Peyer's patch (tissue), 4 donors: ENCODE measurements at regions not wholly inside any gene's neighbourhood (a gene's known extent, or its start where the extent isn't known, plus 50 kb on each side); places are given as distances from the start of the nearest gene placed in this dataset.

ENCODE experiments used
- DNase-seq, 3 donors: peaks; one replicate each; pipeline ENCODE4 v3.0.0-alpha.2; 2017 to 2019
- H3K27ac ChIP-seq, 4 donors: fragments of 200-600 bp; sonication (generic); one replicate each; pipeline ENCODE4 v1.5.1; 2016 to 2019
- H3K27me3 ChIP-seq, 2 donors: fragments of 200-600 bp; sonication (generic); one replicate each; pipeline ENCODE4 v1.5.1; 2019
- H3K36me3 ChIP-seq, 3 donors: fragments of 200-600 bp; sonication (generic); one replicate each; pipeline ENCODE4 v1.5.1; 2016 to 2019
- H3K4me1 ChIP-seq, 4 donors: fragments of 200-600 bp; sonication (generic); one replicate each; pipeline ENCODE4 v1.5.1; 2016 to 2019
- H3K4me3 ChIP-seq, 4 donors: fragments of 200-600 bp; sonication (generic); 1 replicate in 3 of 4; 2 replicates in 1 of 4; pipeline ENCODE4 v1.5.1; 2016 to 2019; ENCODE audit warnings: mild to moderate bottlenecking in 1 of 4
- H3K9me3 ChIP-seq, 4 donors: fragments of 200-600 bp; sonication (generic); one replicate each; pipeline ENCODE4 v1.5.1; 2016 to 2019; ENCODE audit warnings: mild to moderate bottlenecking in 1 of 4
- POLR2A ChIP-seq, 2 donors: fragments of 450-650 bp; IDR thresholded peaks; one replicate each; pipeline ENCODE4 v1.5.1; 2017; ENCODE audit warnings: antibody characterized with exemption in 2 of 2, mild to moderate bottlenecking in 2 of 2, moderate library complexity in 2 of 2
- TF ChIP-seq, protein P1 (sequence below), 6 experiments: fragments of 450-650 bp in 4 of 6; fragments of 200-600 bp in 2 of 6; sonication (generic) in 1 of 6; IDR thresholded peaks; one replicate each; pipeline ENCODE4 v1.5.1; 2017 to 2019; ENCODE audit warnings: antibody characterized with exemption in 6 of 6, mild to moderate bottlenecking in 3 of 6, moderate library complexity in 1 of 6

- H3K27ac ChIP-seq, result no peak overlapping the region
- no peaks in the 10 kb centered on the region for H3K4me1 ChIP-seq
- H3K4me3 ChIP-seq, result no peak overlapping the region
- DNase-seq, result no peak
- no peaks in the 10 kb centered on the region for H3K9me3 ChIP-seq
- TF ChIP-seq, protein P1, sequence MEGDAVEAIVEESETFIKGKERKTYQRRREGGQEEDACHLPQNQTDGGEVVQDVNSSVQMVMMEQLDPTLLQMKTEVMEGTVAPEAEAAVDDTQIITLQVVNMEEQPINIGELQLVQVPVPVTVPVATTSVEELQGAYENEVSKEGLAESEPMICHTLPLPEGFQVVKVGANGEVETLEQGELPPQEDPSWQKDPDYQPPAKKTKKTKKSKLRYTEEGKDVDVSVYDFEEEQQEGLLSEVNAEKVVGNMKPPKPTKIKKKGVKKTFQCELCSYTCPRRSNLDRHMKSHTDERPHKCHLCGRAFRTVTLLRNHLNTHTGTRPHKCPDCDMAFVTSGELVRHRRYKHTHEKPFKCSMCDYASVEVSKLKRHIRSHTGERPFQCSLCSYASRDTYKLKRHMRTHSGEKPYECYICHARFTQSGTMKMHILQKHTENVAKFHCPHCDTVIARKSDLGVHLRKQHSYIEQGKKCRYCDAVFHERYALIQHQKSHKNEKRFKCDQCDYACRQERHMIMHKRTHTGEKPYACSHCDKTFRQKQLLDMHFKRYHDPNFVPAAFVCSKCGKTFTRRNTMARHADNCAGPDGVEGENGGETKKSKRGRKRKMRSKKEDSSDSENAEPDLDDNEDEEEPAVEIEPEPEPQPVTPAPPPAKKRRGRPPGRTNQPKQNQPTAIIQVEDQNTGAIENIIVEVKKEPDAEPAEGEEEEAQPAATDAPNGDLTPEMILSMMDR (IDR thresholded peaks at IDR 0.05), result no peak
- H3K36me3 ChIP-seq, result no peaks in the 10 kb centered on the region
- no peaks in the 10 kb centered on the region for H3K27me3 ChIP-seq
Measured at GRCh38 chr3:166902374-166902773, 477.7 kb downstream of the ZBBX start.

GRCh38 chr3:166900866-166901577, 479.1 kb downstream of the ZBBX start:
- H3K36me3 ChIP-seq, result no peaks in the 10 kb centered on the region
- no peak overlapping the region for H3K27ac ChIP-seq
- TF ChIP-seq, protein P1 (IDR thresholded peaks at IDR 0.05), result no peak
- TF ChIP-seq POLR2A (IDR thresholded peaks at IDR 0.05), result no peak
- H3K9me3 ChIP-seq, result no peaks in the 10 kb centered on the region
- no peaks in the 10 kb centered on the region for H3K4me1 ChIP-seq
- H3K4me3 ChIP-seq, result no peak overlapping the region
- no peaks in the 10 kb centered on the region for H3K27me3 ChIP-seq
- DNase-seq, result no peak

- no peaks in the 10 kb centered on the region for H3K9me3 ChIP-seq
- H3K27me3 ChIP-seq, result no peaks in the 10 kb centered on the region
- no peaks in the 10 kb centered on the region for H3K36me3 ChIP-seq
- no peaks in the 10 kb centered on the region for H3K4me1 ChIP-seq
- no peak for DNase-seq
- H3K27ac ChIP-seq, result no peak overlapping the region
- no peak overlapping the region for H3K4me3 ChIP-seq
- no peak for TF ChIP-seq POLR2A (IDR thresholded peaks at IDR 0.05)
- TF ChIP-seq, protein P1 (IDR thresholded peaks at IDR 0.05), result no peak
Measured at GRCh38 chr3:166897811-166898210, 482.3 kb downstream of the ZBBX start.

DNA sequence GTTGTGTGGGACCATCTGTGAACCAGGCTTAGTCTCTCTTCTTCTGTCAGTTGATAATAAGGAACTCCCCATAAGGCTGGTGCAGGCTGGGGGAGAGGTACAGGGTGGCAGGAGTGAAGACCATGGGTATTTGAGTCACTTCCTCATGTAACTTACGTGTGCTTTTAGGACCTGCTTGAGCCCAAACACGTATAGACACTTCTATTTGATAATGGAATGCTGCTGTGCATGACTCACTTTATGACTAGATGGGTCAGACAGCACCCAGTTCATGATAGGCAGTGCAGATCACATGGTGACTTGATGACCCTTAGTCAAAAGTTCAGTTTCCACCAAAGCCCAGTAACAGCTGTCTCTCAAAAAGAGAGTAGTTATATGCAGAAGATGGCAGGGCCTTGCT, 490.9 kb downstream of the ZBBX start:
- H3K4me1 ChIP-seq, result no peaks in the 10 kb centered on the region
- no peak for DNase-seq
- no peaks in the 10 kb centered on the region for H3K36me3 ChIP-seq
- H3K9me3 ChIP-seq, result no peaks in the 10 kb centered on the region
- TF ChIP-seq, protein P1 (IDR thresholded peaks at IDR 0.05), result no peak
- no peak for TF ChIP-seq POLR2A (IDR thresholded peaks at IDR 0.05)
- H3K27me3 ChIP-seq, result no peaks in the 10 kb centered on the region
- no peak overlapping the region for H3K4me3 ChIP-seq
- no peak overlapping the region for H3K27ac ChIP-seq

- DNase-seq, result no peak
- TF ChIP-seq POLR2A (IDR thresholded peaks at IDR 0.05), result no peak
- TF ChIP-seq, protein P1 (IDR thresholded peaks at IDR 0.05), result no peak
- H3K27me3 ChIP-seq, result no peaks in the 10 kb centered on the region
Measured at GRCh38 chr3:166879661-166880060, 500.4 kb downstream of the ZBBX start.

GRCh38 chr3:166877971-166878370, 502.1 kb downstream of the ZBBX start:
- H3K36me3 ChIP-seq, result no peaks in the 10 kb centered on the region
- no peaks in the 10 kb centered on the region for H3K4me1 ChIP-seq
- no peaks in the 10 kb centered on the region for H3K9me3 ChIP-seq
- TF ChIP-seq POLR2A (IDR thresholded peaks at IDR 0.05), result no peak
- no peak for DNase-seq
- no peak overlapping the region for H3K27ac ChIP-seq
- H3K4me3 ChIP-seq, result no peak overlapping the region
- no peaks in the 10 kb centered on the region for H3K27me3 ChIP-seq

More at GRCh38 chr3:166879661-166880060, 500.4 kb downstream of the ZBBX start:
- H3K9me3 ChIP-seq, result no peaks in the 10 kb centered on the region
- no peaks in the 10 kb centered on the region for H3K36me3 ChIP-seq
- no peak overlapping the region for H3K4me3 ChIP-seq
- no peaks in the 10 kb centered on the region for H3K4me1 ChIP-seq
- H3K27ac ChIP-seq, result no peak overlapping the region
